SKM-1 treated with dmso at 0.1 percent for 144 hours (cell line): ENCODE measurements at regions not wholly inside any gene's neighbourhood (a gene's known extent, or its start where the extent isn't known, plus 50 kb on each side); places are given as distances from the start of the nearest gene placed in this dataset.

Experiments used
- DNase-seq: peaks from one replicate; lab custom pipeline; 2025; ENCODE audit not compliant: unreplicated experiment; lab: John Stamatoyannopoulos, UW

- no peak for DNase-seq
Measured at GRCh38 chr18:22355598-22355997, 62.1 kb downstream of the CTAGE1 start.

GRCh38 chr18:22355069-22355468 is 62.6 kb downstream of the CTAGE1 start:
- DNase-seq = no peak

- no peak for DNase-seq
Measured at GRCh38 chr18:22349966-22350365, 67.7 kb downstream of the CTAGE1 start.

GRCh38 chr18:22349317-22349898 is 68.3 kb downstream of the CTAGE1 start:
- no peak for DNase-seq

- DNase-seq = no peak
Measured at GRCh38 chr18:22348521-22349316, 69.0 kb downstream of the CTAGE1 start.

- no peak for DNase-seq
Measured at GRCh38 chr18:22347606-22348511, 69.9 kb downstream of the CTAGE1 start.

- no peak for DNase-seq
Measured at GRCh38 chr18:22346953-22347605, 70.6 kb downstream of the CTAGE1 start.

GRCh38 chr18:22346401-22346952 is 71.2 kb downstream of the CTAGE1 start:
- no peak for DNase-seq

GRCh38 chr18:22345718-22346117 is 72.0 kb downstream of the CTAGE1 start:
- DNase-seq = no peak

- DNase-seq = peak; percentile 19
Measured at GRCh38 chr18:22344908-22345670, 72.6 kb downstream of the CTAGE1 start.

GRCh38 chr18:22344445-22344844 is 73.3 kb downstream of the CTAGE1 start:
- DNase-seq = no peak

- no peak for DNase-seq
Measured at GRCh38 chr18:22343613-22344012, 74.1 kb downstream of the CTAGE1 start.

GRCh38 chr18:22342625-22343024 is 75.1 kb downstream of the CTAGE1 start:
- DNase-seq = no peak

- DNase-seq = no peak
Measured at GRCh38 chr18:22340331-22340730, 77.4 kb downstream of the CTAGE1 start.

- DNase-seq = no peak
Measured at GRCh38 chr18:22339913-22340312, 77.8 kb downstream of the CTAGE1 start.

- no peak for DNase-seq
Measured at GRCh38 chr18:22337833-22338232, 79.9 kb downstream of the CTAGE1 start.

GRCh38 chr18:22337306-22337705 is 80.4 kb downstream of the CTAGE1 start:
- peak; percentile 50 for DNase-seq

GRCh38 chr18:22336406-22336805 is 81.3 kb downstream of the CTAGE1 start:
- DNase-seq = no peak

GRCh38 chr18:22335731-22336198 is 82.0 kb downstream of the CTAGE1 start:
- DNase-seq = no peak

- DNase-seq = no peak
Measured at GRCh38 chr18:22334567-22334966, 83.1 kb downstream of the CTAGE1 start.
